Aorta (tissue), 5 donors: ENCODE measurements at regions not wholly inside any gene's neighbourhood (a gene's known extent, or its start where the extent isn't known, plus 50 kb on each side); places are given as distances from the start of the nearest gene placed in this dataset.

Source experiments
- ATAC-seq: fragments of 200-7000 bp; cut with Tn5 transposase; one replicate; pipeline ENCODE4 v1.9.1; 2022; ENCODE audit warnings: moderate library complexity; ENCODE audit not compliant: low FRiP score
- DNase-seq, 2 donors: peaks; one replicate each; pipeline ENCODE4 v3.0.0-alpha.2; 2020
- H3K27ac ChIP-seq, 2 donors: one replicate each; pipeline ENCODE4 v1.5.1; 2013; ENCODE audit warnings: low read length in 2 of 2, mild to moderate bottlenecking in 2 of 2, moderate library complexity in 2 of 2, control low read depth in 1 of 2, inconsistent platforms in 1 of 2, low read depth in 1 of 2
- H3K27me3 ChIP-seq, 2 donors: one replicate each; pipeline ENCODE4 v1.6.1; 2013; ENCODE audit warnings: control low read depth in 1 of 2, low read length in 1 of 2, mild to moderate bottlenecking in 1 of 2, moderate library complexity in 1 of 2; ENCODE audit not compliant: insufficient read depth in 2 of 2, control insufficient read depth in 1 of 2
- H3K36me3 ChIP-seq, 2 donors: one replicate each; pipeline ENCODE4 v1.6.1; 2013; ENCODE audit warnings: control low read depth in 1 of 2, low read length in 1 of 2, mild to moderate bottlenecking in 1 of 2; ENCODE audit not compliant: insufficient read depth in 2 of 2, control insufficient read depth in 1 of 2
- H3K4me1 ChIP-seq, 2 donors: one replicate each; pipeline ENCODE4 v1.6.1; 2013; ENCODE audit warnings: low read length in 2 of 2, control low read depth in 1 of 2, mild to moderate bottlenecking in 1 of 2, moderate library complexity in 1 of 2; ENCODE audit not compliant: insufficient read depth in 2 of 2, control insufficient read depth in 1 of 2
- H3K4me3 ChIP-seq, 2 donors: one replicate each; pipeline ENCODE4 v1.5.1; 2013; ENCODE audit warnings: low read length in 2 of 2, control low read depth in 1 of 2, mild to moderate bottlenecking in 1 of 2
- H3K9me3 ChIP-seq: one replicate; pipeline ENCODE4 v1.6.1; 2013; ENCODE audit warnings: mild to moderate bottlenecking, low read length; ENCODE audit not compliant: control insufficient read depth
- WGBS, 2 donors: extraction: QIAGEN DNeasy Blood & Tissue Kit; methylation state at CpG; one replicate each; pipeline ENCODE4 v1.1.7; 2013; 5-methylcytosine and 5-hydroxymethylcytosine counted together
- intact Hi-C, 2 donors: fragments of 100-400 bp; cut with DNase I; formaldehyde crosslinking; loops; one replicate each; pipeline versions ENCODE4 v1.14.2 to v1.15.0; 2022
- donor health status: healthy with polysubstance abuse.
- donor health status: Bipolar disorder and iron deficiency.
- donor health status: DM: no; HTN: no; CAD: no.
- donor health status: DM: no; HTN: no; CAD: no.
- donor health status: DM: yes; HTN: yes; CAD: no.

DNA sequence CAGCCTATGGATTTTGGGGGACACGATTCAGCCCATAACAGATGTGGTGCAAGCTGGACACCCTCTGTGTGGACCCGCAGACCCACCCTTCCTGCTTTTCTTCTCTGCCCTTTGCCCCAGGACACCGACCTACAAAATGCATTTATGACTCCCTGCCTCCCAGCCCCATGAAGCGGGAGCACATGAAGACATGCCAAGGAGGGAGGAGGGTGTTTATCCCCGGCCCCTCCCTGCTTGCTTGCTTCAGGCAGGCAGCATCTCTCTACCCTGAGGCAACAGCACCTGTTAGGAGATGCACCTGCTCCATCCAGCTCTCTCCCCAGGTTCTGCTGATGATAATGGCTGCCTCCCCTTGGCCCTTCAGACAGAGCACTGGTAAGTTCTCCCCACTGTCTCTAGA is 187.5 kb downstream of the PSMG1 start:
- Histone ChIP-seq H3K4me3 (no peak overlapping the region), H3K4me1 (no peaks in the 10 kb centered on the region), H3K27me3 (no peaks in the 10 kb centered on the region), H3K27ac (no peak overlapping the region), H3K36me3 (no peaks in the 10 kb centered on the region), H3K9me3 (no peaks in the 10 kb centered on the region)
- intact Hi-C loops, result loop anchor here in 1 of 2 donors (10.0 kb wide), 1 partner anchor 261 kb away; no protein-coding TSS in a partner anchor
- ATAC-seq (no peak), DNase-seq (no peak)
- WGBS, 2 donors, result 92 to 96% methylated on average over 5 of the region's 5 CpGs

DNA sequence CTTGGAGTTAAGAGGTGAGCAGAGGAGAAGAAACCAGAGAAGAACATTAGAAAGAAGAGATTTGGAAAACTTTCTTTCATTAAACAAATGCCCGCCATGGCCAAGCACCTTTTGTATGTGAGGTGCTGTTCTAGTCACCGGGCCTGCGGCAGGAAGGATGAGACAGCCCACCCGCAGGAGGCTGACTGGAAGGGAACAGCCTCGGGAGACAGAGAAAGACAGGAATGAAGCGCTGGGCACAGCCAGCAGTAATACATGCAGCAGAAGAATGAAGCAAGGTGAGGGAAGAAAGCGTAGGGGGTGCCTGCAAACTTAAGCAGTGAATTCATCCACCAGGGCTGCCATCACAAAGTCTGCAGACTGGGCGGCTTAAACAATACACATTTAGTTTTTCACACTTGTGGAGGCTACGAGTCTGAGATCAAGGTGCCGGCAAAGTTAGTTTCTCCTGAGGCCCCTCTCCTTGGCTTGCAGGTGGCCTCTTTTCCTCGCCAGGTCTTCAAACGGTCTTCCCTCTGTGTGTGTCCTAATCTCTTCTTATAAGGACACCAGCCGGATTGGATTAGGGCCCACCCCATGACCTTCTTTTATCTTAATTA is 188.1 kb downstream of the PSMG1 start:
- intact Hi-C loops, result loop anchor here in 1 of 2 donors (10.0 kb wide), 1 partner anchor 260 kb away; no protein-coding TSS in a partner anchor
- H3K27me3 ChIP-seq, result no peaks in the 10 kb centered on the region
- no peak overlapping the region for H3K4me3 ChIP-seq
- 95% methylated on average over 13 of the region's 13 CpGs for WGBS, 2 donors
- H3K9me3 ChIP-seq, result no peaks in the 10 kb centered on the region
- no peaks in the 10 kb centered on the region for H3K4me1 ChIP-seq
- ATAC-seq (no peak), DNase-seq (no peak)
- H3K27ac ChIP-seq, result no peak overlapping the region
- no peaks in the 10 kb centered on the region for H3K36me3 ChIP-seq

DNA sequence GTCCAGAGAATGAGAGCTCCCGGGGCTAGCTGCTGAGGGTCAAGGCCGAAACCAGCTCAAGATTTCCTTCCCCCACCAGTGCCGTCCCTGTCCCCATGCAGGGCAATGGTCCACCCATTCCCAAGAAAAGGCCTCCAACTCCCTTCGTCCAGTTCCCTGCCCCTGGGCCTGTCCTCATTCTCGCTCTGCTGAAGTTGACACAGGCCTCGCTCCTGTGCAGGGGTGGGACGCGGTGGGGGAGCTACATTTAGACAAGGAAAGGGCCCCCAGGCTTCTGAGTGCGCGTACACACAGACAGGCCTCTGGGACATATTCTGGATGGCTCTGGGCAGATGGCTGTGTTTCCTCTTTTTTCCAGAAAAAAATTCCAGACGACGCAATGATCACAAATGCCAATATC is 188.3 kb downstream of the ETS2 start:
- 66 to 76% methylated on average over 12 of the region's 12 CpGs for WGBS, 2 donors
- intact Hi-C loops, result loop anchor here in 1 of 2 donors (5.0 to 10.0 kb wide), 3 partner anchors 67 to 259 kb away; no protein-coding TSS in a partner anchor
- Histone ChIP-seq H3K27ac (peak overlapping the region in 1 of 2 donors; percentile 96), H3K4me3 (no peak overlapping the region), H3K36me3 (no peaks in the 10 kb centered on the region), H3K27me3 (no peaks in the 10 kb centered on the region), H3K4me1 (no peaks in the 10 kb centered on the region), H3K9me3 (no peaks in the 10 kb centered on the region)
- ATAC-seq, result peak; percentile 12
- no peak for DNase-seq

DNA sequence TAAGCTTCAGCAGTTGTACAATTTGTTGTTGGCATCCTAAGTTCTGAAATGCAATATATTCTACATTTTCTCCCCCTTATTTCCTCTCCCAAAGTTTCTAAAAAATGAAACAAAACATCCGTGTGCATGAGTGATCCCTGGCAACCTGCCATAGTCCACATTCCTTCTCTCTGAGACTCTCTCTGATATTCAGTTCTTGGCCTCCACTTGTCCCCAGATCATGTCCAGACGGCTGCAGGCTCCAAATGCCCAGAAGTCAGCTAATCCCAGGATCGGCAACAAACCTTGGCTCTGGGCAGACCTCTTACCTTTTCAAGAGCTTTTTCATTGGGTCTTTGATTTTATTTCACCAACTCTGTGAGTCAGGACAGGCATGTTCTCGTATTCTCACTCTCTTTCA is 187.8 kb downstream of the ETS2 start:
- Histone ChIP-seq H3K27me3 (no peaks in the 10 kb centered on the region), H3K4me1 (no peaks in the 10 kb centered on the region), H3K27ac (peak overlapping the region in 1 of 2 donors; percentile 96), H3K36me3 (no peaks in the 10 kb centered on the region), H3K4me3 (no peak overlapping the region), H3K9me3 (no peaks in the 10 kb centered on the region)
- intact Hi-C loops, result loop anchor here in 1 of 2 donors (5.0 to 10.0 kb wide), 3 partner anchors 66 to 259 kb away; no protein-coding TSS in a partner anchor
- 1 to 5% methylated on average over 4 of the region's 4 CpGs for WGBS, 2 donors
- DNase-seq, result peak; percentile 82 to 88
- peak; percentile 71 for ATAC-seq

DNA sequence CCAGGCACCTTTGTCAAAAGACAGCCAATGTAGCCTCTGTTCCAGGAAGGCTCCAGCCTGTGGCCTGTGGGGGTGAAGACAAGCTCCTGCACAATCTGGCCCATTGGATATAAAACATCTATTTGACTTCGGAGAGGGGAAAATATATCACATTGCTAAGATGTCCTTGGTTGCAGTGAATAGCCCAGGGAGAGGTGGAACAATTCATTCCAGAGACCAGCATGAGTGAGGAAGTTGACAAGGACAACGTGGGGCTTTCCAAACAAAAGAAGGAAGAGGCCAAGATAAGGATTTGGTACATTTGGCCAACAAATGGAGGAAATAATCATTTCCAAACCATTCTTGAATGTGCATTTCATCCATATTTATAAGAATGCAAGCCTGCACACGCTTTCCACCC is 187.0 kb downstream of the ETS2 start:
- H3K27ac ChIP-seq, result peak overlapping the region in 1 of 2 donors; percentile 22
- no peaks in the 10 kb centered on the region for H3K9me3 ChIP-seq
- ATAC-seq (no peak), DNase-seq (no peak)
- no peak overlapping the region for H3K4me3 ChIP-seq
- H3K4me1 ChIP-seq, result peaks cover 0 to 3% of the 10 kb centered on the region in 2 donors
- H3K27me3 ChIP-seq, result no peaks in the 10 kb centered on the region
- 11 to 12% methylated on average over 3 of the region's 3 CpGs for WGBS, 2 donors
- no peaks in the 10 kb centered on the region for H3K36me3 ChIP-seq
- intact Hi-C loops, result loop anchor here in 1 of 2 donors (5.0 to 10.0 kb wide), 3 partner anchors 65 to 258 kb away; no protein-coding TSS in a partner anchor

DNA sequence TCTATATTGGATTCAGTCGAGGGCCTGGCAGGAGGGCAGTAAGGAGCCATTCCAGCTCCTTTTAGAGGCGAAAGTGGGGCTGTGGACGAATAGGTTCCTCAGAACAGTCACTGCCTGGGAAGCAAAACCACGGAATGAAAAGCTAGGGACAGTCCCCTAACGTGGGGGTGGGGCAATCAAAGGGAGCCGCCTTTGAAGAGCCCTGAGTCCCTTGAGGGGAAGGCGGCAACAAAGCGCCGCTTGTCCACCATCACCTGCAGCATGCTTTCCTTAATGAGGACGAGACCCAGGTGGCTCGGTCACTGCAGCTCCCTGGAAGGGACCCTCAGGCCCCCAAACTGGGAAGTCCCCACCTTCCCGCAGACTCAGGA is 184.7 kb downstream of the ETS2 start:
- Histone ChIP-seq H3K36me3 (no peaks in the 10 kb centered on the region), H3K4me3 (no peak overlapping the region), H3K27ac (no peak overlapping the region), H3K27me3 (no peaks in the 10 kb centered on the region), H3K9me3 (no peaks in the 10 kb centered on the region), H3K4me1 (peaks cover 2 to 4% of the 10 kb centered on the region in 2 donors)
- WGBS, 2 donors, result 56% methylated on average over 12 of the region's 12 CpGs
- DNase-seq (no peak), ATAC-seq (no peak)
- intact Hi-C loops, result loop anchor here in 1 of 2 donors (5.0 to 10.0 kb wide), 3 partner anchors 63 to 256 kb away; no protein-coding TSS in a partner anchor

DNA sequence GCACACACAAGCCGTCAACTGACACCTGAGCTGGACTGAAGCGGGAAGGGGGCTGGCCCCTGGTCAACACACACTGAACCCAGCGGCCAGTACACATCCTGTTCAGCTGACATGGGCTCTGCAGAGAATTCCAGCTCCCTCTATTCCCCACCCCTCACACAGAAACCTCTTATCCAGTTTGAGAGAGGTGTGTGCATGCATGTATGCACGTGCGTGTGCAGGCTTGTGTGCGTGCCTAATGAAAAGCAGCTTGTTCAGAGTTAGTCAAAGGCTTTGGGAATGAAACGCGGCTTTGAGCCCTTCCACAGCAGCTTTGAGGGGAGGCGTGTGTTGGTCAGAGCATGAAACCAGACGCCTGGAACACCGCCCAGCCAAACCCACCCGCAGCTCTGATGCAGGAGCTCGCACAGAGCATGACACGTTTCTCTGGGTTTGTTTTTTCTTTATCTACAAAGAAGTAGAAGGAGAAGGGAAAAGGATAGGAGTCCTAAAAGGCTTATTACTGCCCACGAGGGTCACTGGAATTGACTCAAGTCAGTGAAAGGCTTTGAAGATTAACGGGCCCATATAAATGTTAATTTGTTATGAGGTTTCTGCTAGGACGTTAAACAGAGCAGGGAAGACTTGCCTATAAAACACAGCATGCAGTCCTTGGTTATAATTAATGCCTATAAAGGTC is 184.2 kb downstream of the ETS2 start:
- peaks cover 2 to 4% of the 10 kb centered on the region in 2 donors for H3K4me1 ChIP-seq
- no peak overlapping the region for H3K27ac ChIP-seq
- intact Hi-C loops, result loop anchor here in 1 of 2 donors (5.0 to 10.0 kb wide), 3 partner anchors 63 to 255 kb away; no protein-coding TSS in a partner anchor
- DNase-seq (no peak), ATAC-seq (no peak)
- no peaks in the 10 kb centered on the region for H3K9me3 ChIP-seq
- H3K27me3 ChIP-seq, result no peaks in the 10 kb centered on the region
- 11 to 14% methylated on average over 17 of the region's 17 CpGs for WGBS, 2 donors
- H3K4me3 ChIP-seq, result no peak overlapping the region
- H3K36me3 ChIP-seq, result no peaks in the 10 kb centered on the region

DNA sequence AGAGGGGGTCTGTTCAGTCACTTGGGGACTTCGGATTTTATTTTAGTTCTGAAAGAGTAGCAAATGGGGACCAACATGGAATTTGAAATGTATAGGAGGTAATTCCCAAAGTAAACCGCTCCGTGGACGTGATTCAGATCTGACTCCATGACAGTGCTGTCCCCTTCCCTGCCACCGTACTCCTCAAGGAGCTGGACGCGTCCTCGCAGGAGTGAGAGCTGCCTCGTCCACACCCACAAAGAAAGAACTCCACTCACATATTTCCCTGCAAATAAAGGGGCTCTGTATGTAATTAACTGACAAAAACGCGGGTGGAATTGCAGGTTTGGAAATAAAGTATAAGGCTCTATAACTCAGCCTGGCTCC is 183.6 kb downstream of the ETS2 start:
- ATAC-seq (no peak), DNase-seq (no peak)
- Histone ChIP-seq H3K4me3 (no peak overlapping the region), H3K36me3 (no peaks in the 10 kb centered on the region), H3K27me3 (no peaks in the 10 kb centered on the region), H3K4me1 (peaks cover 2 to 4% of the 10 kb centered on the region in 2 donors), H3K9me3 (no peaks in the 10 kb centered on the region), H3K27ac (no peak overlapping the region)
- intact Hi-C loops, result no loop called here
- WGBS, 2 donors, result 73 to 82% methylated on average over 11 of the region's 11 CpGs
